Stimulated activated CD8-positive, alpha-beta memory T cell treated with anti-CD3 and anti-CD28 coated beads, Interleukin-15, amount 100 ng/mL, for 1 hour (primary cell): ENCODE measurements at regions not wholly inside any gene's neighbourhood (a gene's known extent, or its start where the extent isn't known, plus 50 kb on each side); places are given as distances from the start of the nearest gene placed in this dataset.

Source experiments
- DNase-seq: peaks from one replicate; pipeline ENCODE4 v3.0.0-alpha.2; 2020; ENCODE audit warnings: low read depth

DNA sequence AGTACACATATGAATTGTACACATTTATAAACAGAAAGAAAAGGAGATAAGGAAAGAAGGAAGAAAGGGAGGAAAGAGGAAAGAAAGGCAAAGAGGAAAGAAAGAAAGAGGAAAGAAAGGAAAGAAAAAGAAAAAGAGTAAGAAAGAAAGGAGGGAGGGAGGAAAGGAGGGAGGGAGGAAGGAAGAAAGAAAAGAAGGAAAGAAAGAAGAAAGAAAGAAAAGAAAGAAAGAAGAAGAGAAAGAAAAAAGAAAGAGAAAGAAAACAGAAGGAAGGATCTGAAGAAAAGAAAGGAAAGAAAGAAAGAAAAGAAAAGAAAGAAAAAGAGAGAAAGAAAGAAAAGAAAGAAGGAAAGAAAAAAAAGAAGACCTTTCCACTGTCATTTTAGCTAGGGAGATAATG lies 571.4 kb upstream of the SALL1 start:
- DNase-seq, result no peak

DNA sequence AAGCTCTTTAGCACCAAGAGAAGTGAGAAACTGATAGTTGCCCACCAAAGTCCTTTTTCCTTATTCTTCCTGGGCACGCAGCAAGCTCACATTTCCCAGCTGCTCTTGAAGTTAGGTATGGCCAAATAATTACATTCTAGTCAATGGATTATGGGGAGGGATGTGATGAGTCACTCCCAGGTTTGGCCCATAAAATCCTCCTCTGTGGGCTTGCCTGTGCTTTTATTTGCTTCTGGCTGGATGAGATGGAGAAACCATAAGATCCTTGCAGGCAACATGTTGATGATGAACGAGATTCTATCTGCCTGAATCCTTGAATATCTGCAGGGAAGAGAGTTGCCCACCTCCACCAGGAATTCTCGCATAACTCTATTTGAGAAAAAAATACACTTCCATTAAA lies 568.3 kb upstream of the SALL1 start:
- DNase-seq, result no peak

DNA sequence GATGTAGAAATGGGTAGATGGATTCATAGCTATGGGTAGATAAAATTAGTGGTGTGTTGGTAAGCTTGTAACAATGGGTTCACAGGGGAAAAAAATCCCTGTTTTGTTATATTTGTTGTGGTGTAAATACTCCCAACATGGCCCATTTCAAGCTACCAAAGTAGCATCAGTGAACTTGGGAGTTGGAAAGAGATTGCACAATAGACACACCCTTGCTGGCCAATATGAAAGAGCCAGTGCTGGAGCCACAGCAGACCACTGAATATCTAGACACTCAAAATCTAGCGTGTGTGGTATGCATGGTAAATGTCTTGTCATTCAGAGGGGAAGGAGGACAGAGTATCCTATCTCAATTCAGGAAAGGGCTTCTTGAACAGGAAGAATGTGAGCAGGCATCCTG lies 565.1 kb upstream of the SALL1 start:
- DNase-seq, result no peak

DNA sequence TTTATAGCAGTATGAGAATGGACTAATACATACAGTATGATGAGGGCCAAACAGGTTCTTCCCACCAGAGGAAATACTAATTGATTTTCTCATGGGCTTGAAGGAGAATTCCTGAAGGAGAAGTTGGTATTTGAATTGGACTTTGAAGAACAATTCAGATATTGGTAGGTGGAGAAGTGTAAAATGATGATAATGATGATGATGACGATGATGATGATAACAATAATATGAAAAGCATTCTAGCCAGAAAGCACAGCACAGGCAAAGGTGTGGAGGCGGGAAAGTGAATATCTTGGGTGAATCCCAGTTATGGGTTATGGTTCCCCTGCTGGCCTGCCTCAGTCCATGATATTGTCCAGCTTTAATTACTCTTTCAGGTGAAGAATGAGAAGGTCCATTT lies 562.4 kb upstream of the SALL1 start:
- no peak for DNase-seq

DNA sequence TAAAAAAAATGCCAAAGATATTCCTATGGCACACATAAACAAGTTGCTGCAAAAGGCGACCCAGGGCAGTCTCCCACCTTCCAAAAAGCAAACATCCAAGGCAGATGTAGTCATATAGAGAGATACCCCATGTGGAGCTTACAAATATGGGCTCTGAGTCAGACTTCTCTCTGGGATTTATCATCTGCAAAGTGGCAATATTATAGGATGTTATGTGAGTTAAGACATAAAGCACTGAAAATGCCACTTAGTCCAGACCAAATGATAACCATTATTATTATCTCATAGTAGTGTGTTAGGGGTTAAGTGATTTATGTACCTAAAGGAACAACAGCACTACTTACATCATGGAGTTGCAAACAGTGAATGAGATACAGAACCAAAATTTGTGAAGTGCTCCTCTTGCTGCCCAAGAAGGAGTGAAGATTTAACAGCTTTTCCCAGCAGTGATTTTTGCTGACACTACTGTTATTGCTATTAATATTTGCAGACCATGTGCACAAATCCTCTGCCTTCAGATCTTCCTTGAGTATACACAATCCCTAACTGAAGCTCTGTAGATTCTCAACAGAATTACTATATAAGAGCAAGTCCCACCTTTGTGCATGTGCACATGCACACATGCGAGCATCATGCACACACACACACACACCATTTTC lies 560.0 kb upstream of the SALL1 start:
- DNase-seq, result no peak

DNA sequence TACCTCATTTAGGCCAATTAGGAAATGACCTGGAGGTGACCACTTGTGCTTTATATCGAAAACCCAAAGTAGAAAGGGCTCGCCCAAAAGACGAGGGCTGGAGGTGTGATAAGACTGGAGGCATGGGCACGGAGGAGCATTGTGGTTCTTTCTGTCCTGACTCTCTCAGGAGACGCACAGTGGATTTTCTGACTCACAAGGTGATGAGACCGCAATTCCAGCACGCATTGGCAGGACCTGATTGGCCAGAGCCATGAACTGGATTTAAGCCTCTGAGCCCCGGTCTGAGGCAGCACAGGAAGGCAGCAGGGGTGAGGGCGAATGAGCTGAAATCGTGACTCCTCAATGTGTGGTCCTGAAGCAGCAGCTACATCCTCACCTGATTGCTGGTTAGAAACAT lies 559.1 kb upstream of the SALL1 start:
- no peak for DNase-seq

DNA sequence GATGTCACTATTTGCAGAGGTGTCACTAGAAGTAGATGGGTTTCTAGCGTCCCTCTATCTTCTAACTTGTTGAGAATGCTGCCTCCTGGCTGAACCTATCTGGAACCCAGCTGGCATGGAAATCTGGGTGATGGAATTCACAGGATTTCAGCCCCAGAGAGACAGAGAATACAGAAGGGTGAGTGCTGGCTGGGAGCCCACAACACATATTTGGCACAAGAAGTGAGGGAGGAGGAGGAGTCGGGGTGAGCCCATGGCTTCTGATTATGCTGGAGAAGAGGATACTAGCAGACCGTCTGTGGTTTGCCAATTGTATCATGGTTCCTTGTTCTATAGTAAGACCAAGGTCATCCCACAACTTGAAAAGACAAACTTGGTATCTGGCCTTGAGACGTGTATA lies 557.8 kb upstream of the SALL1 start:
- DNase-seq, result no peak

DNA sequence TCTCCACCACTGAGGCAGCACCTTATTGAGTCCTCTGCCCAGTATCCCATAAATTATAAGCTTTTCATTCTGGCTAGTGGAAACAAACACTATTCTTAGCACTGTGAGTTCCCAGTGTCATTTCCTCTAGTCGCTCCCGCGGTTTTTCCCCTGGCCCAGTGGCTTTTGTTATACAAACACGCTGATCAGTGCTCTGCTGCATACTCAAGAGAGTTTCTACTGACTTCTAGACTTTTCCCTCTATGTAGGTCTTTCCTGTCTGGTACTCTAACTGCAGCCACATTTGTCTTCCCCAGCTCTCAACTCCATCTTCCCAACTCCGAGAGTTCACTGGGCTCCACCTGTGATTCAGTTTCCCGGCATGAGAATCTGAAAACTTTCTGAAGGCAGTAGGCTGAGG lies 556.6 kb upstream of the SALL1 start:
- no peak for DNase-seq

DNA sequence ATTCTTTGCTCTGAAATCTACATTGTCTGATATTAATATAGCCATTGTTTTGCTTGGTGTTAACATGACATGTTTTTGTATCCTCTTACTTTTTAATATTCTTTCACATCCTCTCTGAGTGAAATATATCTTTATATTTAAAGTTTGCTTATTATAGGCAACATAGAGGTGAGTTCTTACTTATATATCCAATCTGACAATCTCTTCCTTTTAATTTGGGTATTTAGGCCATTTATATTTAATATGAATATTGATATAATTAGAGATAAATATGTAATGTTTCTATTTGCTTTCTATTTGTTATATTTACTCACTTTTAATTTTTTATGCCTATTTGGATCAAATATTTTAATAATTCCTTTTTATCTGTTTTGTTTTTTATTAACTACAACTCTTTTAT lies 554.1 kb upstream of the SALL1 start:
- no peak for DNase-seq

DNA sequence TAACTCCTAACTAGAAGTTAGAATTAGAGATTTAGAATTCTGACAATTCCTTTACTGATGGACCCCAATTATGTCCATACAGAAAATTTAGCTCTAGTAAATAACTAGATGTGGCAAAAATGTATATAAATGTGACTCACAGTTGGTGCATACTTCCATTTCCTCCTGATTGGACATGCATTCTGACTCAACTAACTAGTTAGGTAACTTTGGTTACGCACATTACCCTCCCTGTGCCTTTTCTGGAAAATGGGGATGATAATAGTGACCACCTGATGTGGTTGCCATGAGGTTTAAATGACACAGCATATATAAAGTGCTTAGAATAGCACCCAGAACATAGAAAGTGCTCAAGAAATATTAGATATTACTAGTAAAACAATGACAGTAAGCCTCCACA lies 550.0 kb upstream of the SALL1 start:
- DNase-seq, result no peak

DNA sequence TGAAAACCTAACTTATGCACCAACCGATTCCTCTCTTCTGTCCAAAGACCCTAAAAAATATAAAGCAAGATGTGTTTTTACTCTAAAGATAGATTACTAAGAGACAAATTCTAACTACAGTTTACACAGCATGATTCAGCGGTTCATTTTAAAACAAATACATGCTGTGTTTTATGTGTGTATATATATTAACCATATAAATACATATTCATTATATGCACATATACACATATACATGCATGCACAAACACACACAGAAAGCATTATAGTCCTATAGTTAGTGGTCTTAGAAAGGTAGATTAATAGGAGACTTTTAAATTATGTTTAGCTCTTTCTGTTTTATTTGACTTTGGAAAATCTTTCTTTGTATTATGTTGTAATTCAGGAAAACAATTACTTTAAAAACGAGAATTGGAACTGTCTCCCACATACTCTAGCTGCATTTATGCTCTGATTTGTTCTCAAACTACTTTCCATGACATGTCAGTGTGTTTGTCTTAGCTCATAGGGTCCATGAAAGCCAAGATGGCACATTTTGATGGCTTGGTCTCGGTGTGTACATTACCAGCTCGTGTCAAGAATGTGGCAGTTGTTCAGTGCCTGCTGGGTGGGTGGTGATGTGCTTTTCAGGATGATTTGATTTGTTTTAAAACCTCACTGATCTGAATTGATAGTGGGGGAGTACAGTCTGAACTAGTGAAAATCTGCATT lies 548.8 kb upstream of the SALL1 start:
- no peak for DNase-seq

DNA sequence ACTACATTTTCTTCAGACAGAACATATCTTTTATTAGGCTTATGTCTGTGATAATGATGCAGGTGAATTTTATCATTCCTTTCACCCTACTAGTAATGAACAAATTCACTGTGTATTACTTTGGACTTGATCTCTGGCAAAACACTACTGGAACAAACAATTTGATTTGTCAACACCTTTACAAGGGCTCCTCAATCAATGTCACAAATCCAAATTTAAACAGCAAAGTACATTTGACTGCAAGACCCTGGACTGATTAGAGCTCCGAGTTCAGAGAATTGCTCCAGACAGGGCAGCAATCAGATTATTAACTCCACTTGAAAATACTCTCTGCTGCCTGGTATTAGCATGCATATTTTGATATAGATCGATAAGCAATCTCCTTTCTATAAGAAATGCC lies 547.6 kb upstream of the SALL1 start:
- DNase-seq, result no peak

DNA sequence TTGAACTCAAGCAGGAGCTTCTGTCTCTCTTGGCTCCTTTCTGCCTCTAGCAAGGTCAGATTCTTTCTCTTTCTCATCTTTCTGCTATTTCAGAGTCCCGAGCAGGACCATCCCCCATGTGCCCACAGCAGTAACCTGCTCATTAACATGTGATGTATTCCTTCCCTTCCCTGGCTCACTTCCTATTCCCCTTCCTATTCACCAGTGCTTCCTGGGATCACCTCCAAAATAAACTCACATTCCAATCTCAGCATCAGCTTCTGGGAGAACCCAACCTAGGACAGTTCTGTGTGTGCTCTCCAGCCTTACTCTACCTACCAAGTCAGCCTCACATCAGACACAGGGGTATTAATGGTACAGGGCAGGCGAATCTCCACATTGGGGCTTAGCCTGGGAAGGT lies 546.4 kb upstream of the SALL1 start:
- DNase-seq, result no peak

DNA sequence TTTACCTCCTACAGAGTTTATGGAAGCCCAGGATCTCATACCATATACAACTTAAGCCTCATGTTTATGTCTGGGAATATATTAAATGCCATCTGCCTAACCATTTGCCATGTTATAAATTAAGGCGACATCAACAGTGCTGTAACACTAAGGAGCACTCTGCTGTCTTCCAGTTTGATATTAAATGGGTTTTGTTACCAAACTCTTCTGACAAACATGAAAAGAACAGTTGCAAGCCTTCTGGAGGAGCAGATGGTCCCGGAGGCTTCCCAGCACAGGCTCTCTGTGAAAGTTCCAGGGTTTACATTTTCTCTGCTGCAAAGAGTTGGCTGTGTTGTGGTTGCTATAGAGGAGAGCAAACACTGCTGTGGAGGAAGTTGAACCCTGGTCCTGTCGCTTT lies 545.3 kb upstream of the SALL1 start:
- DNase-seq, result no peak

DNA sequence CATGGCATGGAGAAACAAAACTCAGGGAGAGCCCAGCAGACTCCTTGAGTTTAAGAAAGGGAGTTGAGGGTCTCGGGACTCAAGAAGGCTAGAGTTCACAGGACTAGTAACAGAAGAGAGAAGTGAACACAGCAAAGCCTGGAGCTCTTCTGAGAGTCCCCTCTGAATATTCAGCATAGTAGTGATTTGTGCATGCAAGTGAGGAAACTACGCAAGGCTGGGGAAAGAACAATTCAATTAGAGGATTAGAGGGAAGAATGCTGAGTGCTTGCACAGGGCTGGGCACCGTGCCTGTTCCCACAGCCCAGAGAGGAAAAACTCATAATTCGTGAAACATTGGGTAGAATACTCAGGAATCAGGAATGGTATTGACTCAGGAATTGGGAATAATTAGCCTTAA lies 540.0 kb upstream of the SALL1 start:
- DNase-seq, result no peak

DNA sequence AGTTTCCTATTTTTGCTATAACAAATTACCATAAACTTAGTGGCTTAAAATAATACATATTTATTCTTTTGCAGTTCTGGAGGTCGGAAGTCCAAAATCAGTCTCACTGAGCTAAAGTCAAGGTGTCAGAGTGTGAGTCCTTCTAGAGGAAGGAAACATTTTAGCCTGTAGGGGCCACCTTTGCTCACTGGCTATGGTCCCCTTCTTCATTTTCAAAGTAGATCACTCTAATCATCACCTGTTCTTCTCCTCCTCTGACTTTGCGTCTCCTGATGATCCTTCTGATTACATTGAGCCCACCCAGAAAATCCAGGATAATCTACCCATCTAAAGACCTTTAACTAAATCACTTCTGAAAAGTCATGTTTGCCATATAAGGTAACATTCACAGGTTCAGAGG lies 534.4 kb upstream of the SALL1 start:
- DNase-seq, result no peak

DNA sequence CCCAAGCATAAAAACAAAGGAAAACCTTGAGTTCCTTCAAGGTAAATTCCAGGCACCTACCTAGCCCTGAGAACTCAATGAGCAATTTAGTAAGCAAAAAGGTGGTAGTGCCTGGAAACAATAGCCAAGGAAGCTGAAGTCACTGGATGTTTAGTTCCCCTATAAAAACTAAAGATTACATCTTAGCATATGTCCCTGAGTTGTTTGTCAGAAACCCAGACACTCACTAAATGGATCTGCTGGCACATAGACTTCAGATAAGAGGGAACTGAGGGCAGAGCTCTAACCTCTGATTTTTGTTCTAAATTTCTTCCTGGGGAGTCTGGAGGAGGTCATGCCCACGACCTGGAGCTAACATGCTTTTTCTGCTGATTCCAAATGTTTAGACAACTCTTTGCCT lies 532.8 kb upstream of the SALL1 start:
- DNase-seq, result no peak

DNA sequence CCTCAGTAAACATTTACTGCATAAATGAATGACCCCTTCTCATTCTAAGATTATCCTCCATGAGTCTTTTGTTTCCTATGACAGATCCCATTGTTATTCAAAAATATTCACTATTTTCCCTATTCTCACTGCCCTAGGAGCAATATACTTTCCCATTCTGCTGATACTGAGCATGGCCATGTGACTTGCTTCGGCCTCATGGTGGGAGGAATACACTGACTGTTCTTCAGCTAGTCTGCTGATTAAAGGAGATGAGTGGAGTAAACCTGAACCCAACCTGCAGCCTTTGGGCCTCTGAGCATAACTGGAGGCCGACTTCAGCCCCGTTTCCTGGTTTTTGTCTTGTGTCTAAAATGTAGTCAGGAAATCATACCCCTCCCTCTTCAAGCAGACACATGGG lies 531.8 kb upstream of the SALL1 start:
- DNase-seq, result no peak

DNA sequence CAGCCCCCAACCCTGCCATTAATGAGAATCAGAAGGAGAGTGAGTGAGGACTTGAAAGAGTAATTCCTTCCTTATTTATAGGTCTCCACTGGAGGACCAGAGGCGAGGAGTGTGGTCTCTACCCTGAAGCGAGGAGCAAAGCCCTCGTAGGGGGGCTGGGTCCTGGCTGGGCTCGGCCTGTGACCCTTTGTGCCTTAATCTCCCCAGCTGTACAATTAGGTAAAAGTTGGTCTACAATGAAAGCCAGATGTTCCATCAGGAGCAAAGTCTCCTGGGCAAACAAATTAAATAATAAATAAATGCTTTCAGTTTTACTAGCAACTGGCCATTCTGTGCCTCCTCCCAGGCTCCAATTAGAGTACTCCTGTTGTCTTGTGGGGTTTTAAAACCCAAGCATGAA lies 523.5 kb upstream of the SALL1 start:
- no peak for DNase-seq

DNA sequence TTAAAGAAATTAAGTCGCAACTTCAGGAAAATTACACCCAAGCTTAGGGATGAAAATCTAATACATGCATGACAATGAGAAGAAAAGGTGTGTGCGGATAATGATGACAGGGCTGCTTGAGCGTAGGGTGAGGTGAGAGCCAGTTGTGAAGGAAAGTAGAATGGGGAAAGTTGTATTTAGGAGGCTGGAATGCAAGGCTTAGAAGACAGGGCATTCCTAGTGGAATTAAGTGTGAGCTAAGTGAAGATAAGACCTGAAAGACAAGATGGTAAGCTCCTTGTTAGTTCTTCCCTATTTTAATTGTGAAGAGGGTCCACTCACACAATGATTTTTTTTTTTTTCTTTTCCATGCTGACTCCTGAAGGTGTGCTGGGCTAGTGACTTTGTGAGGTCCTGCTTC lies 519.5 kb upstream of the SALL1 start:
- no peak for DNase-seq

DNA sequence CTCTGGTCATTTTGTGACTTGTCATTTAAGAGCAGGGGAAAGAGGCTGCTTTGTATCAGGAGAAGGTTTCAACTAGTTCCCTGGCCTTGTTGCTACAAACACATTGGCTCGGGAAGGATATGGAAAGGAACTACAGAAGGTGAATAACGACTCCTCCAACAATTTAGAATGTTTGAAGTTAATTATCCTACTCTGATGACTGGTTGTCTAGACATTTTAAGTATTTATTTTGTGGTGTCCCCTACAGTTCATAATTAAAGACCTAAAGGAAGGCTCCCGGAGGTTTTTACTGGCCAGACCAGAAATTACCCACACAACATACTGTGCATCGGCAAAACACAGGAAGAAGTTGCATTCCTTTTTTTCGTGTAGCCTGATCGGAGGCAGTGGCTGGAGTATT lies 515.8 kb upstream of the SALL1 start:
- DNase-seq, result no peak

DNA sequence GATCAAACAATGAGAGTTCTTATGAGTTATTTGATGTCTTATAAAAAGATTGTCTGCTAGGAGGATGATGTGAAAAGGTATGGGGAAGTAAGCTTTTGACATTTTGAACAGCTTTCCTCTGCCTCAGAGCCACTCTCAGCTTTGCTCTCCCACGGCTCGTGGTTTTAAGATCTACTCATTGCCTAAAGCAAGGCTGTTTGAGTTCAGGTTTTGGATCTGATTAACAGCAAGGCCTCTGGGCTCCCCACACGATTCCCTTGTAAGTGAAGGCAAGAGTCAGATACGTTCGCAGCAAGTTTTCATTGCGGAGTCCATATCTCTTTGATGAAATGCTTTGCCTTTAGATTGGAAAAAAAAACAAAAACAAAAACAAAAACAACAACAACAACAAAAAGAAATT lies 515.0 kb upstream of the SALL1 start:
- DNase-seq, result no peak

DNA sequence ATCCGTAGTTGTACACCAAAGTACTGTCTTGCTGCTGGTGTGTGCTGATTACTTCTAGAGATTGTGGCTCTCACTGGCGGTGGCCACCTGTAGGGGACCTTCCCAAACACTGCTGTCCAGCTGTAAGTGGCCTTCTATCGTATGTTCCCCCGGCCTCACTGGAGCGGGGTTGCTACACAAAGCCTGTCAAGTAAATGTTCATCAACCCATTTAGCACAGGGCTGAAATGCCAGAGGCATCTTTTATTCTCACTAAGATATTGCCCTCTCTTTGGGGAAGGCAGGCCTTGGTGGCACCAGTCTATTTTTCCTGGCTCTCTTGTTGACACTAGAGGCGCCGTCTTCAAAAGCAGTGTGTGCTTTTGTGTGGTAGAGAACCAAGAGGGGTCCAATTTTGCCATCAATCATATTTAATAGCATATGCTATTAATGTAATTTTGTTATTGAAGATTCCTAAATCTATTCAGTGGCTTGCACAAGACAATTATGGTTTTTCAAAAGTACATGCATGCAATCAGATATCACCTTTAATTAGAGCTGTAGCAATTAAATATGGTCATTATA lies 514.4 kb upstream of the SALL1 start:
- no peak for DNase-seq

DNA sequence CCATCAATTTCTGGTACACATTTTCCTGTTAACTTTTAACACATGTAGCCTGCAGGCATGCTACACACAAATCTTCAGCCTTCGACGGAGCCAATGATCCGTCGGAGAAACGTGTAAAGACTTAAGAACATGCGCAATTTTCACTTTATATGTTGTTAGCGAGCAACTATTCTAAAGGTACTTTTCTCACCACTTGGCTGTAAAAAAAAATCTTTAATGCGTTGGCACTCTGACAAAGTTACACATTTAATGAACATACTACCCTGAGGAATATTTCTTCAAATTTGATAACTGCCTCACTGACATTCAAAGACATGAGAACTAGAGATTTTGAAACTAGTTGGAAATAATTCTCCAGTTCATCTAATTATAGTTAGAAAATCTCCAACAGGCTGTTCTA lies 507.5 kb upstream of the SALL1 start:
- no peak for DNase-seq
